Activated naive CD4-positive, alpha-beta T cell treated with anti-CD3 and anti-CD28 coated beads, Interleukin-2, amount 50 U/mL, for 24 hours (primary cell): ENCODE measurements at regions not wholly inside any gene's neighbourhood (a gene's known extent, or its start where the extent isn't known, plus 50 kb on each side); places are given as distances from the start of the nearest gene placed in this dataset.
"Not testable (repeated sequence)": the region's sequence is repeated elsewhere in the genome, so short reads cannot be mapped to it uniquely, and the experiment has no call there.

ENCODE experiments used
- H3K27ac Mint-ChIP-seq: one replicate; pipeline ENCODE4 v1.8.0; 2021; ENCODE audit warnings: mild to moderate bottlenecking, mixed read lengths
- H3K27me3 Mint-ChIP-seq: one replicate; pipeline ENCODE4 v1.8.0; 2021; ENCODE audit warnings: mixed read lengths
- H3K36me3 Mint-ChIP-seq: one replicate; pipeline ENCODE4 v1.8.0; 2021; ENCODE audit warnings: mixed read lengths
- H3K4me1 Mint-ChIP-seq: one replicate; pipeline ENCODE4 v1.8.0; 2021; ENCODE audit warnings: mixed read lengths
- H3K4me3 Mint-ChIP-seq: one replicate; pipeline ENCODE4 v1.8.0; 2021; ENCODE audit warnings: mild to moderate bottlenecking, mixed read lengths
- H3K9me3 Mint-ChIP-seq: one replicate; pipeline ENCODE4 v1.8.0; 2021; ENCODE audit warnings: mixed read lengths

DNA sequence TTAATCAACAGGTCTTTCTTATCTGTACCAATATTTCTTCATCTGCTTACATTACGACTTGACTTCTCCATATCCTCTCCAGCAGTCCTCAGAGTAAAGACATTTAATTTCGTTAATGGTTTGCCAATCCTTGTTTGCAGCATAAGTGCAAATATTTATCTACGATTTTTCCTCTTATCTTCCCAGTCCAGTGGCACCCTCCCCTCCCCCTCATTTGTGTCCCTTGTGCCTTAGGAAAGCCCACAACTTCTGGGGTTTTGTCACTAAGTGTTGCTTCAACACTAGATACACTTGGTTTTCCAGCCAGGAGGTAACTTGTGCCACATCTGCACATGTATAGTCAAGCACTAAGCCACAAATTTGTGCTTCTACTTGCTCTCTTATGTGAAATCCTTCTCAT lies 327.2 kb downstream of the CBLN4 start:
- Mint-ChIP-seq H3K4me1 (no peaks in the 10 kb centered on the region), H3K9me3 (peaks cover 4% of the 10 kb centered on the region), H3K4me3 (no peak overlapping the region), H3K27ac (no peak overlapping the region), H3K36me3 (no peaks in the 10 kb centered on the region), H3K27me3 (peaks cover 2% of the 10 kb centered on the region)

DNA sequence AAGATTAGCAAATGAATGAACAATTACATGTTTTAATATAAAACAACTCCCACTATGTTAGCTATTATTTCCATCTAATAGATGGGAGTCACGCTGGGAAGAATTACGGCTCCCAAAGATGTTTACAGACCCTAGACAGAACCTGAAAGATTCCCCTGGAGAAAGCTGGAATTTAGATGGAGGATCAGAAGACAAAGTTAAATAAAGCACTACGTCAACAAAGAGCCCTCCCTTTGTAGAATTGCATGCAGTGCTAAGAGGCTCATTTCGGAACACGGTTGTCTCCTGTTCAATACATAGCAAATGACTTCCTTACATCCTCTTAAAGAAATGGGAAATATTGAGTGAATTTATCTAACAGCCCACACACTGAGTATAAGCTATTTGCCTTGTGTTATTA lies 328.3 kb downstream of the CBLN4 start:
- H3K4me1 Mint-ChIP-seq: no peaks in the 10 kb centered on the region
- H3K9me3 Mint-ChIP-seq: peaks cover 5% of the 10 kb centered on the region
- no peaks in the 10 kb centered on the region for H3K36me3 Mint-ChIP-seq
- no peak overlapping the region for H3K27ac Mint-ChIP-seq
- no peak overlapping the region for H3K4me3 Mint-ChIP-seq
- peaks cover 2% of the 10 kb centered on the region for H3K27me3 Mint-ChIP-seq

DNA sequence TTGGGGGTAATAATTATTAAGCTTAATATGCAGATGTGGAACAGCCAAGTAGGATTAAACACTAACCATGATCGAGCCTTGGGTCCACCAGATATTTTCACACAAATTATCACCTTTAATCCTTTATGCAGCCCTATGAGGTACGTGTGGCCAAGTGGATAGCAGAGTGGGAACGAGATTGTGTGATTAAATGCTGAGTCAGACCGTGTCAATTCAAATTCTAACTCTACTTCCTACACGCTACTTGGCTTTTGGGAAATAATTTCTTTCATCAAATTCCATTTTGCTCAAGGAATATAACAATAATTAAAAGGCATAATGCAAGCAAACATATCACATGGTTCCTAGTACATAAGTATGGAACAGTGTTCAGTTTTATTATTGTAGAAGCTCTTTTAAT lies 329.2 kb downstream of the CBLN4 start:
- Mint-ChIP-seq H3K36me3 (no peaks in the 10 kb centered on the region), H3K4me1 (no peaks in the 10 kb centered on the region), H3K27ac (no peak overlapping the region), H3K4me3 (no peak overlapping the region), H3K27me3 (peaks cover 2% of the 10 kb centered on the region), H3K9me3 (peaks cover 5% of the 10 kb centered on the region)

DNA sequence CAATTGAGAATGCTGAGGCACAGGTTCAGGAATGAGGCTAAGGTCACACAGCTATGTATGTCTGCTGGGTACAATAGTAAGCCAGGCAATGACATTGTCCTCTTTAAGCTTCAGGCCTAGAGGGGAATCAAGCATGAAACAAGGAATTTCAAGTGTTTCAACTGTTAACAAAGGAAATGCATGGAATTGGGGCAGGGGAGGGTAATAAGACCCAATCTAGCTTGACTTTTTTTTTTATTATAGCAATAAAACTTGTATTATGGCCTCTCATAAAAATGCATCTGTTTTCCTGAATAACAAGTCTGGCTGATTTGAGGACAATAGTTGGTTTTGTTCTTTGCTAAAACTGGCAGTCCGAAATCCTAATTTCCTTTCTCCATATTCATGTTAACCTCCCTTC lies 336.7 kb downstream of the CBLN4 start:
- no peaks in the 10 kb centered on the region for H3K27me3 Mint-ChIP-seq
- peaks cover 5% of the 10 kb centered on the region for H3K9me3 Mint-ChIP-seq
- no peaks in the 10 kb centered on the region for H3K4me1 Mint-ChIP-seq
- no peak overlapping the region for H3K27ac Mint-ChIP-seq
- no peak overlapping the region for H3K4me3 Mint-ChIP-seq
- H3K36me3 Mint-ChIP-seq: no peaks in the 10 kb centered on the region

DNA sequence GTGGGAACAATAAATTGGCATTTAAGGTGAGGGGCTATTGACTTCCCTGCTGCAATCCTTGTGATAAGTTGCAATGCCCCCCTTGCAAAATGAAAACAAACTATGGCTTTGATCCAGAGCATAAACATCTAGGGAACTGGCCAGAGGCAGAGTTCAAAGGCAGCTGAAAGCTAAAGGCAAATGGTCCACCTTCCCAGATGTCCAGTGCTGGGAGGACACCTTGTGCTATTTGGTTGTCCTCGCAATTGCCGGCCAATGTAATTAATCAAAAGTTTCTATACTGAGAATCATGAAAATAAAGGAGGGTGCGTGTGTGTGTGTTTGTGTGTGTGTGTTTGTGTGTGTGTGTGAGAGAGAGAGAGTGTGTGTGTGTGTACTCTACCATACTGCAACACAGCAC lies 337.4 kb downstream of the CBLN4 start:
- Mint-ChIP-seq H3K36me3 (no peaks in the 10 kb centered on the region), H3K27me3 (no peaks in the 10 kb centered on the region), H3K4me1 (no peaks in the 10 kb centered on the region), H3K9me3 (no peaks in the 10 kb centered on the region), H3K4me3 (no peak overlapping the region), H3K27ac (no peak overlapping the region)

DNA sequence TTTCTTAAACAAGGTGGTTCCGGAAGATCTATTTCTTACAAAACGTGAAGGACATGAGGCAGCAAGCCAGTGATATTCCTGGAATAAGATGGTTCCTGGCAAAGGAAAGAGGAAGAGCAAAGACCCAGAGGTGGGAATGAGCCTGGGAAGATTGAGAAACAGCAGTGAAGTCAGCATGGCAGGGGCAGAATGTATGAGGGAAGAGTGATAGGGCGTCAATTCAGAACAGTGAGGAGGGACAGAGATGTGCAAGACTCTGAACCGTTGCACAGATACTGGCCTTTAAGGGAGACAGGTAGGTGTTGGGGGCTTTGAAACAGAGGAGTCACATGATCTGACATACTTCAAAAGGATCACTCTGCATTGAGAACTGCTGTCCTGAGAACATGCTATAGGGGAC lies 338.3 kb downstream of the CBLN4 start:
- H3K27me3 Mint-ChIP-seq: no peaks in the 10 kb centered on the region
- H3K4me1 Mint-ChIP-seq: no peaks in the 10 kb centered on the region
- H3K27ac Mint-ChIP-seq: no peak overlapping the region
- H3K36me3 Mint-ChIP-seq: no peaks in the 10 kb centered on the region
- no peaks in the 10 kb centered on the region for H3K9me3 Mint-ChIP-seq
- H3K4me3 Mint-ChIP-seq: no peak overlapping the region

DNA sequence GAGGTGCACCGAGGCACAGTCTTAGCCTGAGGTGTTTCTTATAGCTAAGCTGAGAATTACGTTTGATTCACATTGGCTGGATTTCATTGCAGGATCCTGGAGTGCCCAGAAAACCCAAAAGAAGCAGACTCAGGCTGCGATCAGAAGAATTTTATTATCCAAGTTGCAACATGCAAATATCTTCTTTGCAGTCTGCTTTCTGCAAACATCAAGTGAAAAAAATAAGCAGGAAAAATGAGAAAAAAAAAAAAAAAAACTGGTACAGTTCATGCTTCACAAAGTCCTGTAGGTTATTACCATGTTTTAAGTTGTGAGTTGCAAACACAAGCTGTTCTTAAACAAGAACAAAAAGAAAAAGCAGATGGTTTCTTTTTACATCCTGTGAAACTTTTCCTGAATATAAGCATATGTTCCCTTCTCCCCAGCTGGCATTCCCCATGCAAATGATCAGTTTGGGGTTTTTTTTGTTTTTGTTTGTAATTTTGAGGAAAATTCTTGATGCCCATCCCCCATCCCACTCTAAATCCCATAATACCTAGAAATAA lies 349.0 kb downstream of the CBLN4 start:
- no peak overlapping the region for H3K27ac Mint-ChIP-seq
- no peak overlapping the region for H3K4me3 Mint-ChIP-seq
- H3K27me3 Mint-ChIP-seq: no peaks in the 10 kb centered on the region
- no peaks in the 10 kb centered on the region for H3K9me3 Mint-ChIP-seq
- H3K4me1 Mint-ChIP-seq: no peaks in the 10 kb centered on the region
- H3K36me3 Mint-ChIP-seq: no peaks in the 10 kb centered on the region

DNA sequence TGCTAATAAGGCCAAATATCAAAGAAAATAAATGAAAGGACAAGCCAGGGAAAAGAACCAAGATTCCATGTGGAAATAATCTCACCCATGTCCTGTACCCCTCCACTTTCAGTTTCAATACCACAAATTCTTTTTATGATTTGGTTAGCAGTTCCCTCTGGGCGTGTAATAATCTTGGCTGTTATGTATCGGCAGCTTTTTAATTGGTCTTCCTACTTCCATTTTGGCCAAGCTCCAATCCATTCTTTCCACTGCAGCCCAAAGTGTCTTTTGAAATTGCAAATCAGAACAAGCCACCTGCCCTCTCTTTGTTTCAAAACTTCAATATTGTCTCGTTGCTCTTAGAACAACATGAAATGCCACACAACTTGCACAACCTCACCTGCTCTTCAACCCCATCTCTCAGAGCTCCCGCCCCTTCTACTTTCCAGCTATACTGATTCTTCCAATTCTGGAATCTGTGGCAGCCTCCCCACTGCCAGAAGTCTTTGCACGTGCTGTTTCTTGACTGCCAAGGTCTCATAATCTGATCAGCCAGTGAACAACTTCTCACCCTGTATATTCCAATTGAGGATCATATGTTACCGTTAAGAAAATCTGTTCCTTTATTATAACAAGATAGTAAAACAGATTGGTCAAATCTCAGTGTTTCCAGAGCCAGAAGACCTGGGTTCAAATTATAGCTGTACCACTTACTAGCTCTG lies 354.5 kb downstream of the CBLN4 start:
- Mint-ChIP-seq H3K27me3 (no peaks in the 10 kb centered on the region), H3K36me3 (no peaks in the 10 kb centered on the region)

DNA sequence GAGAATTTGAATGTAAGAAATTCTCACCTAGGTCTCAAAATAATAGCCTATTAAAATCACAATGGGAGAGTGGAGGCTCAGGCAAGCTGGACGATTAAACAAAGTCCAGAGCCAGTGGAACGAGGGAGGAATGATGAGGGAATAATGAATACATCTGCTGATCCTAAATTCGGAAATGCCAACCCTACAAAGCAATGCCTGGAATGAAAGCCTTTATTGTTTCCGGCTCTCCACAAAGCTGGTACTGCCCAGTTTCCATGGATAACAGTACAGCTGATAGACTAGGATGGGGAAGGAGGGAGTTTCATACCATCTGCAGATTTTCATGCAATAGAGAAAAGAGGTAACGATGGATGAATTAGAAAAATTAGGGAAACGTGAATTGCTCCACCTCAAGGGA lies 356.1 kb downstream of the CBLN4 start:
- Mint-ChIP-seq H3K4me1 (no peaks in the 10 kb centered on the region), H3K9me3 (no peaks in the 10 kb centered on the region), H3K27ac (no peak overlapping the region), H3K27me3 (no peaks in the 10 kb centered on the region), H3K36me3 (no peaks in the 10 kb centered on the region), H3K4me3 (no peak overlapping the region)

More for the DNA sequence above, 354.5 kb downstream of the CBLN4 start:
- Mint-ChIP-seq H3K4me1 (no peaks in the 10 kb centered on the region), H3K27ac (no peak overlapping the region), H3K4me3 (no peak overlapping the region), H3K9me3 (no peaks in the 10 kb centered on the region)

DNA sequence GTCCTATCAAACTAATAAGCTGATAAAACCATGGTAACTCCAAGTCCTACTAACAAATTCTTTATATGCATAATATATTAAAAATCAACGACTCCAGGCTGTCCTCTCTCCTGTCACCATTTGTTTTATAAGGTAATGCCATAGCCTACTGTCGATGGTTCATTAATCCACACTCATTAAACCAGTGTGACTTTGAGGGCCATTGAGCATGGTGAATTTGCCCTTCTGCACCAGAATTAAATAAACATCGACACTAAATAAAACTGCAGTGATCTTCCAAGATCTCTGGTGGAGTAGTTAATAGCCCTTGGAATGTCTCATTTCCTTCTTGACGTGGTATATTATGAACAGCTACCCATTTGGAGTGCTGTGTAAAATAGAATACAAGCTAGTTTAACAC lies 358.5 kb downstream of the CBLN4 start:
- no peak overlapping the region for H3K4me3 Mint-ChIP-seq
- no peak overlapping the region for H3K27ac Mint-ChIP-seq
- H3K27me3 Mint-ChIP-seq: no peaks in the 10 kb centered on the region
- H3K4me1 Mint-ChIP-seq: no peaks in the 10 kb centered on the region
- H3K36me3 Mint-ChIP-seq: no peaks in the 10 kb centered on the region
- H3K9me3 Mint-ChIP-seq: no peaks in the 10 kb centered on the region

DNA sequence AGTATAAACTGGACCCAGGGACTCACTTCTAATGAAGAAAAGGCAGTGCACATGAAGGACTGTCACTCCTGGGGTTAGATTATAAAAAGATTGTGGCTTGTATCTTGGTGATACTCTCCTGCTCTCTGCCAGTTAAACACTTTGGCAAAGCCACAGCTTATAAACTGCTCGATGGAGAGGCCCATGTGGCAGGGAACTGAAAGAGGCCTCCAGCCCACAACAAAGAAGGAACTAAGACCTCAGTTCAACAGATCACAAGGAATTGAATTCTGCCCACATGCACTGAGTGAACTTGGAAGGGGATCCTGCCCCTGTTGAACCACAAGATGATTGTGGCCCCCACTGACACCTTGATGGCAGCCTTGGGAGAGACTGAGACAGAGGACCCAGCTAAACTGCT lies 363.8 kb downstream of the CBLN4 start:
- H3K27ac Mint-ChIP-seq: no peak overlapping the region
- H3K27me3 Mint-ChIP-seq: no peaks in the 10 kb centered on the region
- no peaks in the 10 kb centered on the region for H3K4me1 Mint-ChIP-seq
- H3K9me3 Mint-ChIP-seq: no peaks in the 10 kb centered on the region
- H3K4me3 Mint-ChIP-seq: no peak overlapping the region
- H3K36me3 Mint-ChIP-seq: no peaks in the 10 kb centered on the region

DNA sequence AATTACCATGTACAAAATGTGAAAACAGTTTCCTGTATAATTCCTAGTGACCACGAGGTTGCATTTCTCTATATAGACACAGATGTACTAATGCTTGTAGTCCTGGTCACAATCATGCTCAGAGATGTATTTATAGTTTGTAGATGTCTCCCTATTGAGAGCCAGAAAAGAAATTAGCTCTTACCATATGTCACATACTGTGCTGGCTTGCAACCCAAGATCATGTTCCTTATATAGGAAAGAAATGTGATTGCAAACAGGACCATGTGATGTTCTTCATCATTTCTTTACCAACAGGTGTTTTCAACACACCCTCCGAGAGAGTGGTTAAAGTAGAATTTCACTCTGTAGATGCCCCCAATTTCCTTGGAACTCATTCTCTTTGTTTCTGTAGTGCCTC lies 369.4 kb downstream of the CBLN4 start:
- H3K27ac Mint-ChIP-seq: no peak overlapping the region
- H3K4me1 Mint-ChIP-seq: no peaks in the 10 kb centered on the region
- no peak overlapping the region for H3K4me3 Mint-ChIP-seq
- H3K9me3 Mint-ChIP-seq: no peaks in the 10 kb centered on the region
- H3K27me3 Mint-ChIP-seq: no peaks in the 10 kb centered on the region
- H3K36me3 Mint-ChIP-seq: no peaks in the 10 kb centered on the region

DNA sequence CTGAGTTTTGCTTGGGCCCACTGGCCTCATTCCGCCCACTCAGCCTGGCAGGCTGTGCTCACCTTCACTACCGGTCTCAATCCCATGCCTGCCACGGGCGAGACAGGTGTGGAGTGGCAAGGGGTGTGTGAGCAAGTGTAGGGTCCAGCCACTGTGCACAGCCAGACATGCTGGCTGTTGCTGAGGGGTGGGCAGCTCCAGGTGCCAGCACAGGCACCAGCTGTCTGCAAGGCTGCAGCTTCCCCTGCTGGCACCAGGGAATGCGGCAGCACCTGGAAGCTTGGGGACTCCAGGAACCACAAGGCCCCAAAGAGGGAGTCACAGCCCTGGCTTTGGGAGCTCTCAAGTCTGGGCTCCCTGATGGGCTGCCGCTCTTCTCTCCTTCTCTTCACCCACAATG lies 372.7 kb downstream of the CBLN4 start:
- H3K27me3 Mint-ChIP-seq: no peaks in the 10 kb centered on the region
- H3K27ac Mint-ChIP-seq: no peak overlapping the region
- no peaks in the 10 kb centered on the region for H3K36me3 Mint-ChIP-seq
- no peaks in the 10 kb centered on the region for H3K4me1 Mint-ChIP-seq
- H3K9me3 Mint-ChIP-seq: no peaks in the 10 kb centered on the region
- no peak overlapping the region for H3K4me3 Mint-ChIP-seq

DNA sequence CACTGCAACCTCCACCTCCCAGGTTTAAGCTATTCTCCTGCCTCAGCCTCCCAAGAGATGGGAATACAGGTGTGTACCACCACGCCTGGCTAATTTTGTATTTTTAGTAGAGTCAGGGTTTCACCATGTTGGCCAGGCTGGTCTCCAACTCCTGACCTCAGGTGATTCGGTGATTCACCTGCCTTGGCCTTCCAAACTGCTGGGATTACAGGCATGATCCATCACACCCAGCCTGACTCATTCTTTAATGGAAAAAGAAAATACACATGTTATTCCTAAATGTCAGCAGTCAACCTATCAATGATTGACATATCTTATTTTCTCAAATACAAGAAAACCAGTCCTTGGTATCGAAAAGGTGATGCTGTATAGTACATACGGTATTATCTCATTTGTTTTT lies 376.2 kb downstream of the CBLN4 start:
- not testable (repeated sequence) for H3K36me3 Mint-ChIP-seq, H3K27ac Mint-ChIP-seq, H3K9me3 Mint-ChIP-seq, H3K4me3 Mint-ChIP-seq, H3K27me3 Mint-ChIP-seq, H3K4me1 Mint-ChIP-seq

DNA sequence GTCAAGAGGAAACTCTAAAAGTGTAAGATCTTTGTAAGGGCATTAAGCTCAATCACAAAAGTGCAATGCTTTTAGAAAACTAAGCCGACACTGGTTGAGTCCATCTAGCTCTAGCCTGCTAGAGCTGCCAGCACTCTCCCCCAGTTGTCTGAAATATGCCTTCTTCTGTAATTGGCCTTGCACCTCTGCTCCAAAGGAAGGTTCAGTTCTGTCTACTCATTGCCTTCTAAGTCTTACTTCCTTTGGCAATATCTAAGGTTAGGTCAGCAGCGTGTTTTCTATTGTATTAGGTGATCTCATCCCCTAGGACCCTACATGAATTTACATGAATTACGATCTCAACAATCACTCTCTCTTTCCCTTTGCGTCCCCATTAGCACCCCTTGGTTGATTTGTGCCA lies 378.6 kb downstream of the CBLN4 start:
- Mint-ChIP-seq H3K9me3 (no peaks in the 10 kb centered on the region), H3K27ac (no peak overlapping the region), H3K36me3 (no peaks in the 10 kb centered on the region), H3K4me1 (no peaks in the 10 kb centered on the region), H3K27me3 (no peaks in the 10 kb centered on the region), H3K4me3 (no peak overlapping the region)

DNA sequence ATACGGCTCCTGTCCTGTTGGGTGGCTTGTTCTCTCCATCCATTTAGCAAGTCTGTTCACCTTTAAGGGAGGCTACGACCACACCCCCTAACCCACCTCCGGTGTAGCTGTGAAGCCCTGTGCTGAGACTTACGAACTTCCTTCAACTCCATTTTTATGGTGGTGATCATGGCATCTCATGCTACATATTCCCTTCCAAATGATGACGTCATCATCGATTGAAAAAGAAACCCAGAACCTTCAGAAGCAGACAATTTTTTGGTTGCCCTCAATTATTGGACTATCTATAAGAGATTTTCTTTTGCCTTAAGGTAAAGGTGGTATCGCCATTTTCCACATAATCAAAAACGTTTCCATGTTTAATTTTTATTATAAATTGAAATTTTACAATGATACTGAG lies 389.0 kb downstream of the CBLN4 start:
- H3K9me3 Mint-ChIP-seq: peaks cover 9% of the 10 kb centered on the region
- H3K36me3 Mint-ChIP-seq: no peaks in the 10 kb centered on the region
- H3K27me3 Mint-ChIP-seq: no peaks in the 10 kb centered on the region
- no peak overlapping the region for H3K4me3 Mint-ChIP-seq
- no peaks in the 10 kb centered on the region for H3K4me1 Mint-ChIP-seq
- H3K27ac Mint-ChIP-seq: no peak overlapping the region

DNA sequence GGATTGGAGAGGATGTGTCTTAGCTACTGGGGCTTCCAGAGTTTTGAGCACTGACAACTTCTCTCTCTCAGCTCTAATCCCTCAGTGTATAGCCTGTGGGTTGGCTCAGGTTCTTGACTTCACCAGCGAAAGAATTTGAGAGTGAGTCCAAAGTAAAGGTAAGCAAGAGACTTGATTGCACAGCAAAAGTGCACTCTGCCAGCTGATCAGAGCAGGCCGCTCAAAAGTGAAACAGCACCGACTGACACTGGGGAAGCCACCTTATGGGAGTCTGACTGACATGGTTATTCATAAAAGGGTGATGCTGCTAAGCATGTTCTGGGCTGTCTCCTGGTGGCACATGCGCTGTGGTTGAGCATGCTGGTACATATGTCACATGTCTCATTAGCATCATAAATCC lies 389.5 kb downstream of the CBLN4 start:
- Mint-ChIP-seq H3K4me1 (no peaks in the 10 kb centered on the region), H3K27me3 (no peaks in the 10 kb centered on the region), H3K27ac (no peak overlapping the region), H3K4me3 (no peak overlapping the region), H3K36me3 (no peaks in the 10 kb centered on the region), H3K9me3 (peaks cover 9% of the 10 kb centered on the region)
